ENCODE measurements at regions not wholly inside any gene's neighbourhood (a gene's known extent, or its start where the extent isn't known, plus 50 kb on each side); places are given as distances from the start of the nearest gene placed in this dataset.

GRCh38 chr15:96066852-96067495 is 263.5 kb upstream of the NR2F2 start:
- Histone ChIP-seq H3K4me3 (no peak overlapping the region), H3K27ac (no peak overlapping the region), H3K4me1 (peaks cover 5% of the 10 kb centered on the region; the same call in 1 of the 2 replicates), H3K36me3 (no peaks in the 10 kb centered on the region), H3K9me3 (replicated peaks) (peaks cover 2% of the 10 kb centered on the region; the same call in 1 of the 2 replicates), H3K27me3 (no peaks in the 10 kb centered on the region)
- peak; percentile 19 to 45 for DNase-seq

GRCh38 chr15:96067677-96068076 is 262.8 kb upstream of the NR2F2 start:
- Histone ChIP-seq H3K4me1 (peaks cover 5% of the 10 kb centered on the region), H3K27me3 (no peaks in the 10 kb centered on the region), H3K36me3 (no peaks in the 10 kb centered on the region), H3K9me3 (replicated peaks) (peaks cover 5% of the 10 kb centered on the region; the same call in 1 of the 2 replicates), H3K27ac (no peak overlapping the region), H3K4me3 (no peak overlapping the region)
- DNase-seq: no peak

GRCh38 chr15:96068897-96069296 is 261.6 kb upstream of the NR2F2 start:
- Histone ChIP-seq H3K36me3 (no peaks in the 10 kb centered on the region), H3K27ac (no peak overlapping the region), H3K27me3 (no peaks in the 10 kb centered on the region), H3K4me3 (no peak overlapping the region), H3K9me3 (replicated peaks) (peaks cover 5% of the 10 kb centered on the region; the same call in 1 of the 2 replicates), H3K4me1 (peaks cover 5% of the 10 kb centered on the region)
- no peak for DNase-seq

GRCh38 chr15:96070636-96071035 is 259.9 kb upstream of the NR2F2 start:
- no peak for DNase-seq
- H3K36me3 ChIP-seq: no peaks in the 10 kb centered on the region
- no peaks in the 10 kb centered on the region for H3K27me3 ChIP-seq
- H3K9me3 ChIP-seq (replicated peaks): peaks cover 3% of the 10 kb centered on the region; the same call in 1 of the 2 replicates
- H3K4me3 ChIP-seq: no peak overlapping the region
- H3K27ac ChIP-seq: no peak overlapping the region
- no peaks in the 10 kb centered on the region; the same call in 1 of the 2 replicates for H3K4me1 ChIP-seq

GRCh38 chr15:96072821-96073220 is 257.7 kb upstream of the NR2F2 start:
- H3K27ac ChIP-seq: no peak overlapping the region
- H3K36me3 ChIP-seq: no peaks in the 10 kb centered on the region
- H3K4me1 ChIP-seq: no peaks in the 10 kb centered on the region; the same call in 1 of the 2 replicates
- peak in 1 of 2 experiments; percentile 21 for DNase-seq
- 0 out of 2 replicates have a peak, but pooled peaks cover 3% of the 10 kb centered on the region for H3K9me3 ChIP-seq (replicated peaks)
- H3K4me3 ChIP-seq: no peak overlapping the region
- no peaks in the 10 kb centered on the region for H3K27me3 ChIP-seq

- Histone ChIP-seq H3K27me3 (no peaks in the 10 kb centered on the region), H3K36me3 (no peaks in the 10 kb centered on the region), H3K9me3 (replicated peaks) (0 out of 2 replicates have a peak, but pooled peaks cover 3% of the 10 kb centered on the region), H3K4me3 (no peak overlapping the region), H3K27ac (no peak overlapping the region), H3K4me1 (no peaks in the 10 kb centered on the region; the same call in 1 of the 2 replicates)
- no peak for DNase-seq
These were observed 256.6 kb upstream of the NR2F2 start for GRCh38 chr15:96073908-96074307.

- Histone ChIP-seq H3K27me3 (no peaks in the 10 kb centered on the region), H3K27ac (no peak overlapping the region), H3K9me3 (replicated peaks) (0 out of 2 replicates have a peak, but pooled peaks cover 3% of the 10 kb centered on the region), H3K4me3 (no peak overlapping the region), H3K4me1 (no peaks in the 10 kb centered on the region; the same call in 1 of the 2 replicates), H3K36me3 (no peaks in the 10 kb centered on the region)
- no peak for DNase-seq
These were observed 254.6 kb upstream of the NR2F2 start for GRCh38 chr15:96075895-96076294.

GRCh38 chr15:96076350-96076749 is 254.2 kb upstream of the NR2F2 start:
- H3K27me3 ChIP-seq: no peaks in the 10 kb centered on the region
- no peaks in the 10 kb centered on the region; the same call in 1 of the 2 replicates for H3K4me1 ChIP-seq
- DNase-seq: no peak
- no peak overlapping the region for H3K4me3 ChIP-seq
- H3K9me3 ChIP-seq (replicated peaks): 0 out of 2 replicates have a peak, but pooled peaks cover 3% of the 10 kb centered on the region
- H3K36me3 ChIP-seq: no peaks in the 10 kb centered on the region
- no peak overlapping the region for H3K27ac ChIP-seq

- Histone ChIP-seq H3K9me3 (replicated peaks) (no peaks in the 10 kb centered on the region), H3K27ac (no peak overlapping the region), H3K27me3 (no peaks in the 10 kb centered on the region), H3K4me1 (no peaks in the 10 kb centered on the region), H3K4me3 (no peak overlapping the region), H3K36me3 (no peaks in the 10 kb centered on the region)
- DNase-seq: no peak
These were observed 251.5 kb upstream of the NR2F2 start for GRCh38 chr15:96079041-96079440.

GRCh38 chr15:96079882-96080281 is 250.6 kb upstream of the NR2F2 start:
- H3K36me3 ChIP-seq: no peaks in the 10 kb centered on the region
- H3K27ac ChIP-seq: no peak overlapping the region
- no peaks in the 10 kb centered on the region for H3K27me3 ChIP-seq
- H3K4me1 ChIP-seq: no peaks in the 10 kb centered on the region
- no peak overlapping the region for H3K4me3 ChIP-seq
- no peaks in the 10 kb centered on the region for H3K9me3 ChIP-seq (replicated peaks)
- no peak for DNase-seq

- H3K9me3 ChIP-seq (replicated peaks): no peaks in the 10 kb centered on the region
- DNase-seq: no peak
- H3K36me3 ChIP-seq: no peaks in the 10 kb centered on the region
- peaks cover 17% of the 10 kb centered on the region for H3K4me1 ChIP-seq
- H3K27ac ChIP-seq: no peak overlapping the region
- no peaks in the 10 kb centered on the region for H3K27me3 ChIP-seq
- H3K4me3 ChIP-seq: no peak overlapping the region
These were observed 244.3 kb upstream of the NR2F2 start for GRCh38 chr15:96086164-96086563.

- Histone ChIP-seq H3K9me3 (replicated peaks) (no peaks in the 10 kb centered on the region), H3K27me3 (no peaks in the 10 kb centered on the region), H3K36me3 (no peaks in the 10 kb centered on the region), H3K4me1 (peaks cover 17% of the 10 kb centered on the region), H3K27ac (no peak overlapping the region; the same call in 1 of the 2 replicates), H3K4me3 (no peak overlapping the region)
- peak in 1 of 2 experiments; percentile 44 for DNase-seq
These were observed 243.2 kb upstream of the NR2F2 start for GRCh38 chr15:96087180-96087884.

- no peaks in the 10 kb centered on the region for H3K9me3 ChIP-seq (replicated peaks)
- H3K27ac ChIP-seq: peak overlapping the region; percentile 4; the same call in 1 of the 2 replicates
- no peak for DNase-seq
- H3K4me3 ChIP-seq: no peak overlapping the region
- peaks cover 17% of the 10 kb centered on the region for H3K4me1 ChIP-seq
- no peaks in the 10 kb centered on the region for H3K27me3 ChIP-seq
- no peaks in the 10 kb centered on the region for H3K36me3 ChIP-seq
These were observed 241.8 kb upstream of the NR2F2 start for GRCh38 chr15:96088650-96089049.

- H3K4me1 ChIP-seq: peaks cover 17% of the 10 kb centered on the region
These were observed 241.0 kb upstream of the NR2F2 start for GRCh38 chr15:96089405-96090058.

GRCh38 chr15:96092186-96092585 is 238.3 kb upstream of the NR2F2 start:
- Histone ChIP-seq H3K27me3 (no peaks in the 10 kb centered on the region), H3K36me3 (no peaks in the 10 kb centered on the region), H3K4me3 (no peak overlapping the region), H3K9me3 (replicated peaks) (no peaks in the 10 kb centered on the region), H3K27ac (no peak overlapping the region), H3K4me1 (peaks cover 14% of the 10 kb centered on the region)
- DNase-seq: no peak

More at GRCh38 chr15:96089405-96090058, 241.0 kb upstream of the NR2F2 start:
- Histone ChIP-seq H3K36me3 (no peaks in the 10 kb centered on the region), H3K27me3 (no peaks in the 10 kb centered on the region), H3K4me3 (no peak overlapping the region), H3K9me3 (replicated peaks) (no peaks in the 10 kb centered on the region), H3K27ac (no peak overlapping the region)
- no peak for DNase-seq
